ENCODE measurements at regions not wholly inside any gene's neighbourhood (a gene's known extent, or its start where the extent isn't known, plus 50 kb on each side); places are given as distances from the start of the nearest gene placed in this dataset.

- no peak for TF ChIP-seq EP300 (IDR thresholded peaks at IDR 0.05; ENCODE audit: low read depth)
- no peak for TF ChIP-seq POLR2AphosphoS5 (IDR thresholded peaks at IDR 0.05)
- TF ChIP-seq CTCF (IDR thresholded peaks at IDR 0.05): no peak
- no peak for TF ChIP-seq POLR2A (IDR thresholded peaks at IDR 0.05)
- no peaks in the 10 kb centered on the region for H3K27me3 ChIP-seq
- H3K4me1 ChIP-seq: no peaks in the 10 kb centered on the region
- no peak overlapping the region for H3K27ac ChIP-seq
- no peak for DNase-seq
- in situ Hi-C loops (cut with MboI; ENCODE audit: low pct_ligation_motif_present in 1 of 4, low pct_unique_long_range_greater_than_20kb in 1 of 4, low sequenced_read_pairs in 3 of 4) (no loop called here), intact Hi-C loops (cut with DNase I; ENCODE audit: low total_unique reads) (no loop called here)
- H3K9me3 ChIP-seq: no peaks in the 10 kb centered on the region
- WGBS, 2 donors (ENCODE audit: low coverage in 1 of 2): 69 to 89% methylated on average over 1 of the region's 1 CpG
- no peaks in the 10 kb centered on the region for H3K36me3 ChIP-seq
- H3K4me3 ChIP-seq: no peak overlapping the region
These were observed 176.9 kb upstream of the ARSJ start for GRCh38 chr4:114156371-114156770.

DNA sequence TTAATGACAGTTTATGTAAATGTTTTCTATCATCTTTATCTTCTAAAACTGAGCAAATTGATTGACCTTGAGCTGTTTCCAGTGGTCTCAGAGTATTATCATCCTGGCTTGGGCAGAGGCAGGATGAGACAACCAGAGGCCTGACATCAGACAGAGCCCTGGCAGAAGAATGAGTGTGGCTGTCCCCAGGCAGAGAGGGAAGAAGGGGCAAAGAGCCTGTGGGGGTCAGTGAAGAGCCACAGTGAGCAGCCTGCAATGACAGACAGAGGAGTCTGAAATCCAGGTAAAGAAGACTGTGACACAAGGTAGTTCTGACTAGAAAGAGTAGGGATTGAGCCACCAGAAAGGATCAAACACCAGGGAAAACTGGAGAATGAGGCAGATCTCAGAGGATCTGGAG, 182.4 kb upstream of the ARSJ start:
- H3K27me3 ChIP-seq: no peaks in the 10 kb centered on the region
- TF ChIP-seq POLR2AphosphoS5 (IDR thresholded peaks at IDR 0.05): no peak
- no peak for TF ChIP-seq POLR2A (IDR thresholded peaks at IDR 0.05)
- TF ChIP-seq CTCF (IDR thresholded peaks at IDR 0.05): no peak
- no peak for TF ChIP-seq EP300 (IDR thresholded peaks at IDR 0.05; ENCODE audit: low read depth)
- H3K4me3 ChIP-seq: no peak overlapping the region
- no peaks in the 10 kb centered on the region for H3K36me3 ChIP-seq
- H3K4me1 ChIP-seq: no peaks in the 10 kb centered on the region
- no peak overlapping the region for H3K27ac ChIP-seq
- no peak for DNase-seq
- no peaks in the 10 kb centered on the region for H3K9me3 ChIP-seq
- in situ Hi-C loops (cut with MboI; ENCODE audit: low pct_ligation_motif_present in 1 of 4, low pct_unique_long_range_greater_than_20kb in 1 of 4, low sequenced_read_pairs in 3 of 4) (no loop called here), intact Hi-C loops (cut with DNase I; ENCODE audit: low total_unique reads) (no loop called here)

DNA sequence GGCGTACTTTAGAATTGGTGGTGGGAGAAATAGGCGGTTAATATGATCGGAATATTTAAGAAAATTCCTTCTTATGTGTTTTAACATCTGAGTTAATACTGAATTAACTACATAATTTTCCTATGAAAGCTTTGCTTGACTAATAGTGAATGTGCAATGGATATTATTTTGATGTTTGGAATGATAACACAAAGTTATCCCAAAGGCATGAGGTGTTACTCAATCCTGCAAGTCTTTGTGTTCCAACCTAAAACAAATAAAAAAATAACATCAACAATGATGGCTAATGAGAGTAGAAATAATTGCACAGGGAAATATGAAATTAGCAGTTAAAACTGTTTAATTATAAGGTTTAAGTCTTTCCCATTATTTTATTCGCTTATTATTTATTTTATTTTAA, 183.6 kb upstream of the ARSJ start:
- intact Hi-C loops (cut with DNase I; ENCODE audit: low total_unique reads): no loop called here

DNA sequence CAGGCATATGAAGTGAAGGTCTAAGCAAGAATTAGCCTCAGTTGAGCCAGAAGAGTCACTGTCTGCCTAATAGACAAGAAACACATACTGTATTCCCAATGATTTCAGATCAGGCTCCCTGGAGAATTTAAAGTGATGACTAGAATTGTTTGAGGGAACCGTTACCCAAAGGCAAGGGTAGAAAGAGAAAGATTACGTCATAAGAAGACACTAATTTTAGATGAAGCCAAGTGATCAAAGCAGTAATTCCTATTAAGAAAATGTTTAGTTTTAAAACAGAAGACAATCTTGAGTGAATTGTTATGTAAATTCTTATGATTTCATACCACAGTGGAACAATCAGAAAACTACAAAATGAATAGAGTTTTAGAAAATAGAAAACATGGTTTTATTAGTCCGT, 194.5 kb upstream of the ARSJ start:
- in situ Hi-C loops (cut with MboI; ENCODE audit: low pct_ligation_motif_present in 1 of 4, low pct_unique_long_range_greater_than_20kb in 1 of 4, low sequenced_read_pairs in 3 of 4) (no loop called here), intact Hi-C loops (cut with DNase I; ENCODE audit: low total_unique reads) (no loop called here)
- DNase-seq: no peak
- Histone ChIP-seq H3K27ac (no peak overlapping the region), H3K4me3 (no peak overlapping the region), H3K9me3 (no peaks in the 10 kb centered on the region), H3K27me3 (no peaks in the 10 kb centered on the region), H3K4me1 (no peaks in the 10 kb centered on the region), H3K36me3 (no peaks in the 10 kb centered on the region)
- TF ChIP-seq CTCF (IDR thresholded peaks at IDR 0.05) (no peak), POLR2A (IDR thresholded peaks at IDR 0.05) (no peak)
- 76 to 90% methylated on average over 3 of the region's 3 CpGs for WGBS, 2 donors (ENCODE audit: low coverage in 1 of 2)

More for the DNA sequence above, 183.6 kb upstream of the ARSJ start:
- in situ Hi-C loops (cut with MboI; ENCODE audit: low pct_ligation_motif_present in 1 of 4, low pct_unique_long_range_greater_than_20kb in 1 of 4, low sequenced_read_pairs in 3 of 4): no loop called here
- 94 to 99% methylated on average over 4 of the region's 4 CpGs for WGBS, 2 donors (ENCODE audit: low coverage in 1 of 2)
- Histone ChIP-seq H3K9me3 (no peaks in the 10 kb centered on the region), H3K4me3 (no peak overlapping the region), H3K27ac (no peak overlapping the region), H3K36me3 (no peaks in the 10 kb centered on the region), H3K27me3 (no peaks in the 10 kb centered on the region), H3K4me1 (no peaks in the 10 kb centered on the region)
- DNase-seq: no peak
- TF ChIP-seq POLR2A (IDR thresholded peaks at IDR 0.05): no peak
- no peak for TF ChIP-seq POLR2AphosphoS5 (IDR thresholded peaks at IDR 0.05)
- no peak for TF ChIP-seq EP300 (IDR thresholded peaks at IDR 0.05; ENCODE audit: low read depth)
- no peak for TF ChIP-seq CTCF (IDR thresholded peaks at IDR 0.05)

Measured in transverse colon (tissue), 4 donors.